Right kidney (tissue), 1 donor: ENCODE measurements at regions not wholly inside any gene's neighbourhood (a gene's known extent, or its start where the extent isn't known, plus 50 kb on each side); places are given as distances from the start of the nearest gene placed in this dataset.
"Not testable (repeated sequence)": the region's sequence is repeated elsewhere in the genome, so short reads cannot be mapped to it uniquely, and the experiment has no call there.

Experiments
- DNase-seq: peaks from one replicate; pipeline ENCODE4 v3.0.0-alpha.2; 2016

DNA sequence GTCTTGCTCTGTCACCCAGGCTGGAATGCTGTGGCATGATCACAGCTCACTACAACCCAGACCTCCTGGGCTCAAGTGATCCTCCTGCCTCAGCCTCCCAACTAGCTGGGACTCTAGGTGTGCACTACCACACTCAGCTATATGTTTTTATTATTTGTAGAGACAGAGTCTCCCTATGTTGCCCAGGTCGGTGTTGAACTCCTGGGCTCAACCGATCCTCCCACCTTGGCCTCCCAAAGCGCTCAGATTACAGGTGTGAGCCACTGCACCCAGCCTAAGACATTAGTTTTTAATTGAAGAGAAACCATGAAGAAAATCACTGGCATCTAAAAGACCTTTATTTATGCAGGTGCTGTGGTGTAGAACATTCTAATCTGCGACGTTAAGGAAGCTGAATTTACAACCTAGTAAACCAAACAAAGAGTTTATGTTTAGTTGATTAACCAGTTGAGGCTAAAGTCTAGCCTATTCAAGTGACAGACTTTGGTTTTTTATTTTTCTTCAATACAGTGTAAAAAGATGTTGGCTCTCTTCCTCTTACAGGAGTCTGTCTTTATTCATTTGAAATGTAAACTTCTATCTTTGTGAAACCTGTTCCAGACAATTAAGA is 52.5 kb upstream of the NBL1 start:
- no peak for DNase-seq

DNA sequence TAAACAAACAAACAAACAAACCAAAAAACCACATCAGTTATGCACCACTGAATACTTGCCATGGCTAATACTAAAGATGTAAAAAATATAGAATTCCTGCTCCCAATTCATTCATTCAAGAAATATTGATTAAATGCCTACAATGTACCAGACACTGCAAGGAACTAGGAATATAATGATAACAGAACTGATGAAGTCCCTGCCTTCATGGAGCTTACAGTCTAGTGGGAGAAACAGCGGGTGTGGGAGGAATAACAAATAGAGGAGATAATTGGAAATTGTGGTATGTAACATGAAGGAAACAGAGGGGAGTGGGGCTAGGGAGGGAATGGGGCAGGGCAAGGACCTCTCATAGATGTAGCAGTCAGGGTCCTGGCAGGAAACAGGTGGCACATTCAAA is 58.6 kb upstream of the NBL1 start:
- DNase-seq = no peak

DNA sequence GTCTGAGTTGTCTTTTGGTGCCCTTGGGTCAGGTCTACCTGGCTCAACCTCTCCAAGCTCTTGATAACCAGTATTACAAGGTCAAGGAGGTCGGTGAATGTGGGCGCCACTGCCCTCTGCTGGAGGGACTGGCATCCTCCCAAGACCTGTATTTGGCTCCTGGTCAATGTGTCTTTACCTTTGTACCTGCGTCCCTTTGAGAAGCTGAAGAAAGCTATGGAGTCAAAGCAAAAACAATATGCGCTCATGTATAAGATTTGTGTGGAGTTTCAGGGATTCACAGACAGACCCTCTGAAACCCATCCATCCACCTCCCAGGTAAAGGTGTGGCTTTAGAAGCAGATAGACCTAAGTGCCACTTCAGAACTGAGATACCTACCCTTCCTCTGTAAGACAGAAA is 61.8 kb upstream of the NBL1 start:
- DNase-seq = no peak

DNA sequence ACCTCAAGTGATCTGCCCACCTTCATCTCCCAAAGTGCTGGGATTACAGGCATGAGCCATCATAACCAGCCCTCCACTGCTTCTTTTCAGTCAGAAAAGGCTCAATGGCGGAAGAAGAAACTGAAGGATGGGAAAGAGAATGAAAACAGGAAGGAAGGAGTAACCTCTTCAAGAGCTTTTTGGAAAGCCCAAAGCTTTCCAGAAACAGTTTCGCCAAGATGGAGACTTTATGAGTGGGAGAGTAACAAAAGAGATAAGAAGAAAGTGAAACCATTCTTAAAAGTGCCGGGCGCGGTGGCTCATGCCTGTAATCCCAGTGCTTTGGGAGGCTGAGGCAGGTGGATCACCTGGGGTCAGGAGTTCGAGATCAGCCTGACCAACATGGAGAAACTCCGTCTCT is 62.7 kb upstream of the NBL1 start:
- DNase-seq = no peak

DNA sequence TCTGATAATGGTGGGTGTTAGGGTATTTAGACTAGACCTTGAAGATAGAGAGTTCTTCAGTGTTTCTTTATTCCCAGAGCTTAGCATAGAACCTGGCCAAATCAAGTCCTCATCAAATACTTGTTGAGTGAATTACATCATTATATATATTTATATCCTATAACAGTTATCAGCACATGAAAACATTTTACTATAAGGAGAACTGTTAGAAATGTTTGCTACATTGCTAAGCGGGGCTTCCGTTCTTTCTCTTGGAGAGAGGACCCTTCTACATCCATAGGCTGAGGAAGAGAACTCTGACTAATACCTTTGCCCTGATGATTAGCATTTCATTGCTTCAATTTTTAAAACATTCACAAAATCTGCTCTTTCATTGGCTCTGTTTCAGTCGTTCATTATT is 66.5 kb upstream of the NBL1 start:
- no peak for DNase-seq

DNA sequence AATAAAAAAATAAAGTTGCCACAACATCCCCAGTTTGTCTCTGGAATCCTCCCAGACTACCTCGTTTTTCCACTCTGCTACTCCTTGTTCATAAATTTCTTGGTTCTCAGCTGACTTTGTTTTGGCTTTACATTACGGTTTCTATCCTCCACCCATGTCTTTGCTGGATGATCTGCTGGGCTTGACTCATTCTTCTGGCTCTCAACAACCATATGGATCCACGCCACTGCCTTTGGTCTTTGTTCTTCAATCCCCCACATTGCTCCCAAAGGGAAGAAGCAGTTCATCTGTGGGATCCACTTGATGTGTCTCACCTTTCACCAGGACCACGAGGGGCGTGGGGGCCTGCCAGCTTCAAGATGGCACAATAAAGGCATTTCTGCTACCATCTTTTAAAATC is 67.1 kb upstream of the NBL1 start:
- DNase-seq = no peak

DNA sequence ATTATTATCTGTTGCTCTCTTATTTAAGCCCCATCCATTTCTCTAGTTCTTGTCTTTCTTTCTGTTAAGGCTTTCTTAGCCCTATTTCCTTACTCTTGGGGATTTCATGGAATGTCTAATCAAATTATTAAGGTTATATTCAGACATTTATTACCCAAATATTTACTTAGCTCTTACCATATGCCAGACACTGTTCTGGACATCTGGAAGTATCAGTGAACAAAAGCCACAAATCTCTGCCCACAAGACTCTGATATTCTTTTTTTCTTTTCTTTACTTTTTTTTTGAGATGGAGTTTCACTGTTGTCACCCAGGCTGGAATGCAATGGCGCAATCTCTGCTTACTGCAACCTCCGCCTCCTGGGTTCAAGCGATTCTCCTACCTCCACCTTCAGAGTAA is 74.3 kb upstream of the NBL1 start:
- no peak for DNase-seq

DNA sequence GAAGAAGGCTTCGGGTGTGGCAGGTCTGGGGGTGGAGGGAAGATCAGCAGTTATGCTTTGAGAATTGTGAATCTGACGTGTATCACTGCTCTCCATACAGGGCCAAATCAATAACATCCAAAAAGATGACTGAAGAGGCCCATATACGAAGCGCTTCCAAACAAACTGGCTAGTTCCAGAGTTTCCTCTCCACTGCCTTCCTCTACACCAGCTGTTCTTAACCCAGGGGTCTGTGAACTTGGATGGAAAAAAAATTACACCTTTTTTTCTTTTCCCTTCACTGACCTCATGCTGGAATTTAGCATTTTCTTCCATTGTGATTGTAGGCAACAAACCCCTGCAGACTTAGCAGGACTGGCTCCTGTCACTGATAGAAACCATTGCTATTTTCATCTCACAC is 77.1 kb upstream of the NBL1 start:
- no peak for DNase-seq

DNA sequence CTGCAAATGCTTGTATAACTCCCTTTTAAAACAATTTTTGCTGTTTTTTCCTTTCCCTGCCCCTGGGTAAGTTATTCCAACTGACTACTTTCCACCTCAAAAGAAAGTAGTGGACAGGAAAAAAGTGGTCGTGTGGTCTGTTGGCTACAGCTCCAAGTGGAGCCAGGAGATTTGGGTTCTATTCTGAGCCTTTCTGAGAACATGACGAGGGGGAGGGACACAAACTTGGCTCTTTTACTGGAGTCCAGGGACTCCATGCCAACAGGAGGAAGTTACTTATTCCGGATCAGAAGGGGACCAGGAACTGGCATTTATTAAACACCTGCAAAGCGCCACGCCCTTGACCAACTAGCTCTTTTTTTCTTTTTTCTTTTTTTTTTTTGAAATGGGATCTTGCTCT is 79.0 kb upstream of the CAPZB start:
- DNase-seq = no peak

DNA sequence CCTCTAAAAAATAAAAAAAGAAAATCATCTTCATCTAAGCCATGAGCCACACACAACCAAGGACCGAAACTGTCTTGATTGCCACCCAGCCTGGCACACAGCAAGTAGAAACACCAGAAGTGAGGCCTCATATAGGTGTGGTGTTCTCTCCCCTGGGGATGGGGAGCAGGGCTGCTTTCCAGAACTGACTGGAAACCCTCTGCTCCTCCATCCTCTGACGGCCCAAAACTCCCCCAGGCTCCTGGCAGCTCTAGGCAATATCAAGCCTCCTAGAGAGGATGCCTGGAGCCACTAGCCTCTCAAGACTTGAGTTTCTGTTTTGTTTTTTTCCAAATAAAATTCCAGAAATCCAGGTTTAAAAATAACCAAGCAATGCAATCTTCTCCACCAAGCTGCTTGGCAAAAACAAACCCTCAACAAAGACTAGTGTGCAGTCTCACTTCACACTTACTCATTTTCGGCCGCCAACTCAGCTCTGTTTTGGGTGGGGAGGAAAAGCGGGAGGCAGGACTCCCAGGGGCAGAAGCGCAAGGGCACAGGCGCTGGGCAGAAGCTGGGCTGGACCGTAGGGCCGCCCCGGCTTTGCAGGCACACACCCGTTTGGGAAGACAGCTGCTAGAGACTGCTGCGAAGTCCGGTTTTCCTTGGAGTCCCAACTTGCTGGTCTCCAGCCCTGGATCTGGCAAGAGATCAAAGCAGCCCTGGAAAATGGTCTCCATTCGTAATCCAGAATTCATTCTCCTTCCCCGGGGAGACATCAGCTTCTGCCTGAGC is 78.2 kb upstream of the CAPZB start:
- peak; percentile 15 for DNase-seq

DNA sequence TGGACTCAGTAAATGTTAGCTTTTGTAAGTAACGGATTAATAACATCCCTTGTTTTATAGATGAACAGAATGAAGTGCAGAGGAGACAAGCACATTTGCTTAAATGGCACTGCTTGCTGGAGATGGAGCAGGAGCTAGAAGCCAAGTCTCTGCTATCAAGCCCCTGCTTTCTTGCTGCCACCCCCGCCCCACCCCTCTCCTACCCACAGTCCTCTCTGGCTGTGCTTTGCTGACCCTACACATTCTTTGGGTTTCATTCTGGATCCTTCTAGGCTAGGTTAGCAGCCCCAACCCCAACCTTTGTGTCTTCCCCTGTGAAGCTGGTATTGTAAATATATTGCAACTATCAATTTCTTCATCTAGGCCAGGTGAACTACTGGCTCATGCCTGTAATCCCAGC is 77.5 kb upstream of the CAPZB start:
- no peak for DNase-seq

DNA sequence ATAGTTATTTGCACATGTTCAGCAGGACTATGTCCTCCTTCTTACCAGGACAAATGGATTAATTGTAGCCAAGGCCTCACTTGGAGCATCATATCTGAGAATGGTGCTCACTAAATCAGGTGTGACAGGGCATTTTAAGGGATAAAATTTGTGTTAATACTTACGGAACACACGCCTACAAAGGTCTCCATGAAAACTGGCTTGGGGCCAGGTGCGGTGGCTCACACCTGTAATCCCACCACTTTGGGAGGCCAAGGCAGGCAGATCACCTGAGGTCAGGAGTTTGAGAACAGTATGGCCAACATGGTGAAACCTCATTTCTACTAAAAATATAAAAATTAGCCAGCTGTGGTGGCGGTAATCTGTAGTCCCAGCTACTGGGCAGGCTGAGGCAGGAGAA is 75.1 kb upstream of the CAPZB start:
- DNase-seq = no peak

DNA sequence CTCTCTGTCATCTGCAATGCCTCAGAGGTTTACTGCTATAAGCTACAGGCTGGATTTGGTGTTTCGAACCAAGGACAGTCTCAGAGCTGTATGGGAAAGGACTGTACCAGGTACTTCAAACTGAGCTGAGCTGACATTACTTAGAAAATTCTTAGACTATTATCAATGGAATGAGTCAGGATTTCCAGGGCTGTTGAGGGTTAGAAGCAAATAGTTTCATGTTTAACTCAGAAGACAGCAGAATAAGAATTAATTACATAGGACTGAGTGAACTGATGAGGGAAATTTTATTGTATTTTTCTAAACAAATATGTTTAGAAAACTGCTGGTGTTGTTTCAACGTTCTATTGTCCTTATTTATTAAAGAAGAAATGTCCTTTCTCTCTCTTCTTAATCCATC is 74.3 kb upstream of the CAPZB start:
- DNase-seq = no peak

DNA sequence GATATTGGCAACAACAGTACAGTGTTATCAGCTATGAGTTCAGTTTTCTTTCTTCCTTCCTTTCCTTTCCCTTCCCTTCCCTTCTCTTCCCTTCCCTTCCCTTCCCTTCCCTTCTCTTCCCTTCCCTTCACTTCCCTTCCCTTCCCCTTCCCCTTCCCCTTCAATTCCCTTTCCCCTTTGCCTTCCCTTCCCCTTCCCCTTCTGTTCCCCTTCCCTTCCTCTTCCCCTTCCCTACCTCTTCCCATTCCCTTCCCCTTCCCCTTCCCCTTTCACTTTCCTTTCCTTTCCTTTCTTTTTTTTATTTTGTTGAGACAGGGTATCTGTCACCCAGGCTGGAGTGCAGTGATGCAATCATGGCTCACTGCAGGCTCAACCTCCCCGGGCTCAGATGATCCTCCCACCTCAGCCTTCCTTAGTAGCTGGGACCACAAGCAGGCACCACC is 72.3 kb upstream of the CAPZB start:
- DNase-seq = no peak

DNA sequence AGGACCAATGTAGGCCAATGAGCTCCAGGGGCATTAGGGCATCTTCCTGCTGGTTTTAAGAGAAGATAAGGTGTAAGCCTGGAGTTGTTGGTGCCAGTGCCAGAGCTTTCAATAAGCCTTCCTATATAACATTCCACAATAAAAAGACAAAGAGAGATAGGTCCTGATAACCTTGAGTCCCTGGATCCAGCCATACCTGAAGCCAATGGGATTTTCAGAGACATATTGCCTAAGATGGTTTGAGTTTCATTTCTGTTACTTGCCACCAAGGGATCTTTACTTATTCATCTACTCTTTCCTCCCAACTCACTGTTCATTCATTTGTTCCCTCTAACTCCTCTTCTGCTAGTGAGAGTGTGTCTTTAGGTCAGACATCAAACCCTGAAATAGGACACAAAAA is 68.8 kb upstream of the CAPZB start:
- no peak for DNase-seq

DNA sequence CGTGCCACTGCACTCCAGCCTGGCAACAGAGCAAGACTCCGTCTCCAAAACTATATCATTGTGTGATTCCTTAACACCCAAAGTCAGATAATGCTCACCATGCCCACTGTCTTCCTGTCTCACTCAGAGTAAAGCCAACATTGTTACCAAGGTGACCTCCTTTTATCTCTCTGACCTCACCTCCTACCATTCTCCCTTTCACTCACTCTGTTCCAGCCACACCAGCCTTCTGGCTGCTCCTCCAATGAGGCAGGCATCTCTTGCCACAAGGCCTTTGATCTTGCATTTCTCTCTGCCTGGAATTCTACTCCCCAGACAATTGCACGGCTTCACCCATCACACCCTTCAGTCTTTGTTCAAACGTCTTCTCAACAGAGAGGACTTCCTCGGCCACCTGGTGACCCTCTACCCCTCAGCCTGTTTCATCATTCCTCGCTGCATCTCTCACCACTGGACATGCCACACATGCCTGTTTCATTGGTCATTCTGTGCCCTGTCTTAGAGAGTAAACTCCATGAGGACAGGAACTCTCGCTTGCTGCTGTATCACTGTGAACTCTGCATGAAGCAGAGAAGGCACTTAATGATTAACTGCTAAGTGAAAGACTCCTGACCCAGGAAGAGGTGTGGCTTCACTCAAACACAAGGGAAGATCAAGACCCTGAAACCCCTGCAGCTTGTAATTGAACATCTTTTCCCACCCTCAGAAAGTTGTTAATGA is 67.1 kb upstream of the CAPZB start:
- no peak for DNase-seq

DNA sequence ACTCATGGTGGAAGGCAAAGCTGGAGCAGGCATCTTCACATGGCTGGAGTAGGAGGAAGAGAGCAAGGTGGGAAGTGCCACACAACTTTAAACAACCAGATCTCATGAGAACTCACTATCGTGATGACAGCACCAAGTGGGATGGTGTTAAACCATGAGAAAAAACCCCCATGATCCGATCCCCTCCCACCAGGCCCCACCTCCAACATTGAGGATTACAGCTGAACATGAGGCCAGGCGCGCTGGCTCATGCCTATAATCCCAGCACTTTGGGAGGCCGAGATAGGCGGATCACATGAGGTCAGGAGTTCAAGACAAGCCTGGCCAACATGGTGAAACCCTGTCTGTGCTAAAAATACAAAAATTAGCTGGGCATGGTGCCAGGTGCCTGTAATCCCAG is 66.5 kb upstream of the CAPZB start:
- not testable (repeated sequence) for DNase-seq

DNA sequence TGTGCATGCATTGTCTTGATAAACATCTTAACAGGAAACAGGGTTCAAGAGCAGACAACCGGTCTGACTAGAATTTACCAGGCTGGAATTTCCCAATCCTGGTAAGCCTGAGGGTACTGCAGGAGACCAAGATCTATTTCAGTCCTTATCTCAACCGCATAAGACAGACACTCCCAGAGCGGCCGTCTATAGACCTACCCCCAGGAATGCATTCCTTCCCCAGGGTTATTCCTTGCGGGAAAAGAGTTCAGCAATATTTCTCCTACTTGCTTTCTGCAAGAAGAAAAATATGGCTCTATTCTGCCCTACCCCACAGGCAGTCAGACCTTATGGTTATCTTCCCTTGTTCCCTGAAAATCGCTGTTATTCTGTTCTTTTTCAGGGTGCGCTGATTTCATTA is 65.1 kb upstream of the CAPZB start:
- not testable (repeated sequence) for DNase-seq

DNA sequence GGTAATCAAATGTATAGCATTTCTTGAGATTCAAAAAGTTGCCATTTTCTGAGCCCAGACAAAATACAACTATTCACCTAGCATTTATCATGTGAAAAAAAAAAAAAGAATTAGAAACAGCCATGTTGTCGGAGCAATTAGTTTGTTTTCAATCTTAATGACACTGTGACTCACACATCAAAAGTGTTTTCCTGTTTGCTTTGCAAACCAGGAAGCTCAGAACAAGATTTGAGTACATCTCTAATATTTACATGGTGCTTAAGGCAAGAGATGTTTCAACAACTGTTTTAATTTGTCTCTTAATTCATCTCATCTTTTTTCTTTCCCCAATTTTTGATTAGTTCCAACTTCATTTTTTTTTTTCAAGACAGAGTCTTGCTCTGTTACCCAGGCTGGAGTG is 62.5 kb upstream of the CAPZB start:
- no peak for DNase-seq

DNA sequence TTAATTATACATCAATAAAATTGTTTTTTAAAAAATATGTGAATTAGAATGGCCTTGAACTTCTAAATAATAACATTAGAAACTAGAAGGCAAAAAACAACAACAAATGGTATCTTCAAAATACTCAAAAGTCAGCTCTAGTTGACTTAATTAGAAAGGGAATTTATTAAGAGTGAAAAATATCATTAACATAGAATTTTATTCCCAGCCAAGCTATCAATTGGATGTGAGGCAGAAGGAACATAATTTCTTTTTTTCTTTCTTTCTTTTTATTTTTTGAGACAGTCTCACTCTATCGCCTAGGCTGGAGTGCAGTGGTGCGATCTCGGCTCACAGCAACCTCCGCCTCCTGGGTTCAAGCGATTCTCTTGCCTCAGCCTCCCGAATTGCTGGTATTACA is 51.2 kb upstream of the CAPZB start:
- no peak for DNase-seq

DNA sequence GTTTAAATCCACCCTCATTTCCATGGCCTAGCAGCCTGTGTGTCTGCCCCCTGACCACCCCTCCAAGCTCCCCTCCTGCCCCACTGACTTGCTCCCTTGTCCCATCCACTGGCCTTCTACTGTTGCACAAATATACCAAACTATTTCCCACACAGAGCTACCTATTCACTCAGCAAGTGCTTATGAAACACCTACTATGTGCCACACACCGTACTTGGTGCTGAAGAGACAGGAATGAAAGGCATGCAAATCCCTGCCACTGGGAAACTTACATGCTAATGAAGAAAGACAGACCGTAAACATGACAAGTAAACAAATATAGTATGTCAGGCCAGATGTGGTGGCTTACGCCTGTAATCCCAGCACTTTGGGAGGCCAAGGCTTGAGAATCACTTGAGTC is 49.9 kb upstream of the CAPZB start:
- no peak for DNase-seq
